ENCODE measurements at regions not wholly inside any gene's neighbourhood (a gene's known extent, or its start where the extent isn't known, plus 50 kb on each side); places are given as distances from the start of the nearest gene placed in this dataset.

- no peak for FAIRE-seq
- peaks cover 1% of the 10 kb centered on the region for H3K9me3 Mint-ChIP-seq (ENCODE audit: unreplicated experiment)
- Histone ChIP-seq H3K4me2 (ENCODE audit: low read length) (no peak overlapping the region), H3K79me2 (ENCODE audit: insufficient read depth, low read length) (no peaks in the 10 kb centered on the region), H3K4me1 (ENCODE audit: insufficient read depth, low read length) (no peaks in the 10 kb centered on the region), H3K9me3 (ENCODE audit: insufficient read depth, low read depth, low read length) (no peaks in the 10 kb centered on the region), H4K20me1 (ENCODE audit: insufficient read depth, low read length) (no peaks in the 10 kb centered on the region), H3K27me3 (ENCODE audit: insufficient read depth, low read length) (no peaks in the 10 kb centered on the region), H3K9ac (ENCODE audit: low read length) (no peak overlapping the region), H3K36me3 (ENCODE audit: insufficient read depth, low read length) (no peaks in the 10 kb centered on the region), H3K27ac (ENCODE audit: low read depth, low read length) (no peak overlapping the region), H2AFZ (ENCODE audit: low read depth, low read length) (no peak overlapping the region), H3K4me3 (ENCODE audit: insufficient read depth, low read depth, low read length) (no peak overlapping the region)
- no peaks in the 10 kb centered on the region for H3K4me1 Mint-ChIP-seq (ENCODE audit: low read depth, unreplicated experiment)
- TF ChIP-seq EZH2 (IDR thresholded peaks at IDR 0.05; ENCODE audit: insufficient read depth, low read length) (no peak), CTCF (IDR thresholded peaks at IDR 0.05; ENCODE audit: insufficient read depth, low read depth, low read length) (no peak)
- H3K36me3 Mint-ChIP-seq (ENCODE audit: low read depth, unreplicated experiment), result no peaks in the 10 kb centered on the region
- H3K27me3 Mint-ChIP-seq (ENCODE audit: low read depth, unreplicated experiment), result no peaks in the 10 kb centered on the region
- H3K27ac Mint-ChIP-seq (ENCODE audit: unreplicated experiment), result no peak overlapping the region
- no peak overlapping the region for H3K4me3 Mint-ChIP-seq (ENCODE audit: unreplicated experiment)
- DNase-seq (ENCODE audit: low read depth), result no peak
Observed at GRCh38 chrX:14235004-14235403, 205.3 kb upstream of the GEMIN8 start.

GRCh38 chrX:14232688-14233087 is 203.0 kb upstream of the GEMIN8 start:
- Mint-ChIP-seq H3K4me3 (ENCODE audit: unreplicated experiment) (no peak overlapping the region), H3K27me3 (ENCODE audit: low read depth, unreplicated experiment) (no peaks in the 10 kb centered on the region), H3K4me1 (ENCODE audit: low read depth, unreplicated experiment) (no peaks in the 10 kb centered on the region), H3K36me3 (ENCODE audit: low read depth, unreplicated experiment) (no peaks in the 10 kb centered on the region), H3K27ac (ENCODE audit: unreplicated experiment) (no peak overlapping the region), H3K9me3 (ENCODE audit: unreplicated experiment) (peaks cover 1% of the 10 kb centered on the region)
- DNase-seq (ENCODE audit: low read depth) (no peak), FAIRE-seq (peak; percentile 39)
- Histone ChIP-seq H3K4me3 (ENCODE audit: insufficient read depth, low read depth, low read length) (no peak overlapping the region), H4K20me1 (ENCODE audit: insufficient read depth, low read length) (no peaks in the 10 kb centered on the region), H3K27ac (ENCODE audit: low read depth, low read length) (no peak overlapping the region), H2AFZ (ENCODE audit: low read depth, low read length) (no peak overlapping the region), H3K9ac (ENCODE audit: low read length) (no peak overlapping the region), H3K9me3 (ENCODE audit: insufficient read depth, low read depth, low read length) (no peaks in the 10 kb centered on the region), H3K4me2 (ENCODE audit: low read length) (no peak overlapping the region), H3K4me1 (ENCODE audit: insufficient read depth, low read length) (no peaks in the 10 kb centered on the region), H3K36me3 (ENCODE audit: insufficient read depth, low read length) (no peaks in the 10 kb centered on the region), H3K27me3 (ENCODE audit: insufficient read depth, low read length) (no peaks in the 10 kb centered on the region), H3K79me2 (ENCODE audit: insufficient read depth, low read length) (no peaks in the 10 kb centered on the region)
- TF ChIP-seq EZH2 (IDR thresholded peaks at IDR 0.05; ENCODE audit: insufficient read depth, low read length) (no peak), CTCF (IDR thresholded peaks at IDR 0.05; ENCODE audit: insufficient read depth, low read depth, low read length) (no peak)

GRCh38 chrX:14228611-14229010 is 198.9 kb upstream of the GEMIN8 start:
- peak; percentile 56 for FAIRE-seq

More at GRCh38 chrX:14228611-14229010, 198.9 kb upstream of the GEMIN8 start:
- H3K4me1 ChIP-seq (ENCODE audit: insufficient read depth, low read length), result no peaks in the 10 kb centered on the region
- H3K4me3 ChIP-seq (ENCODE audit: insufficient read depth, low read depth, low read length), result no peak overlapping the region
- H4K20me1 ChIP-seq (ENCODE audit: insufficient read depth, low read length), result no peaks in the 10 kb centered on the region
- H3K27me3 ChIP-seq (ENCODE audit: insufficient read depth, low read length), result no peaks in the 10 kb centered on the region
- Mint-ChIP-seq H3K36me3 (ENCODE audit: low read depth, unreplicated experiment) (no peaks in the 10 kb centered on the region), H3K4me1 (ENCODE audit: low read depth, unreplicated experiment) (no peaks in the 10 kb centered on the region), H3K4me3 (ENCODE audit: unreplicated experiment) (no peak overlapping the region), H3K9me3 (ENCODE audit: unreplicated experiment) (no peaks in the 10 kb centered on the region), H3K27me3 (ENCODE audit: low read depth, unreplicated experiment) (no peaks in the 10 kb centered on the region), H3K27ac (ENCODE audit: unreplicated experiment) (no peak overlapping the region)
- H3K79me2 ChIP-seq (ENCODE audit: insufficient read depth, low read length), result no peaks in the 10 kb centered on the region
- no peak overlapping the region for H2AFZ ChIP-seq (ENCODE audit: low read depth, low read length)
- no peaks in the 10 kb centered on the region for H3K9me3 ChIP-seq (ENCODE audit: insufficient read depth, low read depth, low read length)
- H3K36me3 ChIP-seq (ENCODE audit: insufficient read depth, low read length), result no peaks in the 10 kb centered on the region
- TF ChIP-seq EZH2 (IDR thresholded peaks at IDR 0.05; ENCODE audit: insufficient read depth, low read length) (no peak), CTCF (IDR thresholded peaks at IDR 0.05; ENCODE audit: insufficient read depth, low read depth, low read length) (no peak)
- no peak overlapping the region for H3K27ac ChIP-seq (ENCODE audit: low read depth, low read length)
- H3K9ac ChIP-seq (ENCODE audit: low read length), result no peak overlapping the region
- no peak for DNase-seq (ENCODE audit: low read depth)
- H3K4me2 ChIP-seq (ENCODE audit: low read length), result no peak overlapping the region

Measured in astrocyte (in vitro differentiated cells and primary cell).